Thyroid gland (tissue), 4 donors: ENCODE measurements at regions not wholly inside any gene's neighbourhood (a gene's known extent, or its start where the extent isn't known, plus 50 kb on each side); places are given as distances from the start of the nearest gene placed in this dataset.

Experiments
- CTCF ChIP-seq, 6 experiments: fragments of 200-600 bp in 3 of 6; fragments of 450-650 bp in 3 of 6; sonication (generic) in 3 of 6; IDR thresholded peaks; one replicate each; pipeline ENCODE4 v1.5.1; 2016 to 2019; ENCODE audit warnings: antibody characterized with exemption in 6 of 6, mild to moderate bottlenecking in 2 of 6, inconsistent platforms in 1 of 6, moderate library complexity in 1 of 6
- POLR2A ChIP-seq, 2 donors: fragments of 450-650 bp; IDR thresholded peaks; one replicate each; pipeline ENCODE4 v1.6.1; 2017; ENCODE audit warnings: antibody characterized with exemption in 2 of 2, mild to moderate bottlenecking in 2 of 2, moderate library complexity in 1 of 2

DNA sequence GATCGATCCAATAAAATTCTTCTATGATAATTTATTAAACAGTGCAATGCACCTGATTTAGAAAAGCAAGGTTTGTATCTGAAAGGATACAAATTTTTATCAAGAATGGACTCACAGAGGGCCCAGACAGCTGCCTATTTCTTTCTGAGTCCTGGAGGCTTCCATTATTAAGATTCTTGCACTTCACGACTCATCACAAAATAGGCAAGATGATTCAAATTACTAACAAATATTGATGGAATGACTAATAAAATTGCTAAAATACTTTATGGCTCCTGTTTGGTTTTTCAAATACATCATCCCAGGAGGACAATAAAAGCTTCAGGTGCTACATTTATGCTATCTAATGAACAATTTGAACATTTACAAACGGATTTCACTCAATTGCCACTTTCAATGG, 483.0 kb upstream of the AGTR1 start:
- TF ChIP-seq CTCF (IDR thresholded peaks at IDR 0.05) (no peak), POLR2A (IDR thresholded peaks at IDR 0.05) (no peak)
